AG09309 (cell line): ENCODE measurements at regions not wholly inside any gene's neighbourhood (a gene's known extent, or its start where the extent isn't known, plus 50 kb on each side); places are given as distances from the start of the nearest gene placed in this dataset.

ENCODE experiments used
- DNase-seq: peaks from one replicate; pipeline ENCODE4 v3.0.0-alpha.2; 2010; ENCODE audit warnings: low read depth
- H3K4me3 ChIP-seq: 2 replicates; pipeline ENCODE4 v1.5.1; 2011; ENCODE audit warnings: mild to moderate bottlenecking, low read depth, low read length, moderate library complexity; ENCODE audit not compliant: control insufficient read depth
- TF ChIP-seq, protein P1 (sequence below): IDR thresholded peaks from 2 replicates; pipeline ENCODE4 v1.5.1; 2011; ENCODE audit warnings: mild to moderate bottlenecking, low read depth, low read length, inconsistent platforms; ENCODE audit not compliant: insufficient read depth, control insufficient read depth; ENCODE audit errors: missing control alignments

DNA sequence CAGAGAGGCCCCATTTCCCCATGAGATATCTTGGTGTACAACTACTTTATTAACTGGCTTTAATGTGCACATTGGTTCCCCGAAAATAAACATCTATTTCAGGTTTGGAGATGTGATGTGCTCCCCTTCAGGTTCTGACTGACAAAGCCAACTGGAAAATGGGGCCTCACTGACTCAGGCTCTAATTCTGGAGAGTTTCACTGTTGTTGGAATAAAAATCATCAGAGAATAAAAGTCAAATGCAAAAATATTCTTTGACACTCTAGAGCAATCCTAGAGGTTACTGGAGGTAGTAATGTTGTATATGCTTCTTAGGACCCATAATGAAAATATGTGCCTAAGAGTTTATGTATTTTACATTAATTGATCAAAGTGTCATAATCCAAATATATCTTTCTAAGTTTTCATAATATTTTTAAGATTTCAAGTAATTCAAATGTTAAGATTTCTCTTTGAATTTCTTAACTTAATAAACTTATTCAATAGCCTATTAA, 189.9 kb upstream of the COL3A1 start:
- TF ChIP-seq, protein P1, sequence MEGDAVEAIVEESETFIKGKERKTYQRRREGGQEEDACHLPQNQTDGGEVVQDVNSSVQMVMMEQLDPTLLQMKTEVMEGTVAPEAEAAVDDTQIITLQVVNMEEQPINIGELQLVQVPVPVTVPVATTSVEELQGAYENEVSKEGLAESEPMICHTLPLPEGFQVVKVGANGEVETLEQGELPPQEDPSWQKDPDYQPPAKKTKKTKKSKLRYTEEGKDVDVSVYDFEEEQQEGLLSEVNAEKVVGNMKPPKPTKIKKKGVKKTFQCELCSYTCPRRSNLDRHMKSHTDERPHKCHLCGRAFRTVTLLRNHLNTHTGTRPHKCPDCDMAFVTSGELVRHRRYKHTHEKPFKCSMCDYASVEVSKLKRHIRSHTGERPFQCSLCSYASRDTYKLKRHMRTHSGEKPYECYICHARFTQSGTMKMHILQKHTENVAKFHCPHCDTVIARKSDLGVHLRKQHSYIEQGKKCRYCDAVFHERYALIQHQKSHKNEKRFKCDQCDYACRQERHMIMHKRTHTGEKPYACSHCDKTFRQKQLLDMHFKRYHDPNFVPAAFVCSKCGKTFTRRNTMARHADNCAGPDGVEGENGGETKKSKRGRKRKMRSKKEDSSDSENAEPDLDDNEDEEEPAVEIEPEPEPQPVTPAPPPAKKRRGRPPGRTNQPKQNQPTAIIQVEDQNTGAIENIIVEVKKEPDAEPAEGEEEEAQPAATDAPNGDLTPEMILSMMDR: no peak
- no peak overlapping the region for H3K4me3 ChIP-seq
- DNase-seq: no peak

DNA sequence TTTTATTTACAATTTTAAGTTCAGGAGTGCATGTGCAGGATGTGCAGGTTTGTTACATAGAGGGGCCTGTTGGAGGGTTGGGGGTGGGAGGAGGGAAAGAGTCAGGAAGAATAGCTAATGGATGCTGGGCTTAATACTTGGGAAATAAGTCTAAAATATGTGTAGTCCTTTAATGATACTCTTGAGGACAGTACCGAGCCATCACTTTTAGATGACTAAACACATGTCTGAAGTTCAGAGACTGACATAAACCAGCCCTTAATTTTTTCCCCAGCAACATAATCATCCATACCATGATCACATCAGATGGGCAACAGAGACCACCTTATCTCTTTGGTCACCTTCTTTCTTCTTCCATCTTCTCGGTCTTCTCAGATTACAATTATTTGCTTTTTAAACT, 189.1 kb upstream of the COL3A1 start:
- H3K4me3 ChIP-seq: no peak overlapping the region
- TF ChIP-seq, protein P1: no peak
- no peak for DNase-seq

DNA sequence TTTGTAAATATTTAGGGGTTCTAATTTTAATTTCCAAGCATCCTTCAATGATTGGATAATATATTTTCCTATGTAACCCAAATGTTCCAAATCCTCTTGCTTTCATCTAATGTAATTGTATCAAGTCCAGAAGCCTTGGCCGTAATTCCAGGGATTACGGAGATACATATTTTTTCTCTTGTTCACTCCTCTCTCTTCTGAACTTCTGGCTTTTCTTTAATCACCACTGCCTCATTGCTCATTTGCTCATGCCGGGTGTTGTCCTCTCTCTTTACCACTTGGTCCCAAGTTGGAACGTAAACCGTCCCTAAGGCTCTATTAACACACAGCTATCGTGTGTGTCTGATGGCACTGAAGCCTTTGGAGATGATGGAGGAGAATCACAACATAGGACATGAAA, 188.7 kb upstream of the COL3A1 start:
- no peak overlapping the region for H3K4me3 ChIP-seq
- TF ChIP-seq, protein P1: no peak
- no peak for DNase-seq

DNA sequence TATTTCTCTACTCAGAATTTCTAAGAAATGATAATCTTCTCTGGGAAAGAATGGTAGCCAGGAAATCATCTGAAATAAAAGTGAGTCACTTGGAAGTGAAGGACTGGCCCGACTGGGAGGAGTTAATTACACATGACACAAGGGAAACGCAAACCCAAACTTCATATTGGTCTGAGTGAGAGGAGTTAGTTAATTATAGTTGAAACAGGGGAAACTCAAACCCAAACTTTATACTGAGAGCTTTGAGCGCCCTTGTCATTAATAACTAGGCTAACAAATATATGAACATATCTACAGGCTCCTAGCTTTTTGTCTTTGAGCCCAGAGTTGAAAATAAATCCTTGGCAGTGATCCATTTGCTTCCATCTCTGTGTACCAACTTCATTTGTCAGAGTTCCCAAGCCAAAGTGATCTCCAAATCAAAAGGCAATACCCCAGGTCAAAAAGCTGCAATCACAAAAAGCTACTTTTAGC, 187.8 kb upstream of the COL3A1 start:
- TF ChIP-seq, protein P1: no peak
- DNase-seq: peak; percentile 73
- no peak overlapping the region for H3K4me3 ChIP-seq

DNA sequence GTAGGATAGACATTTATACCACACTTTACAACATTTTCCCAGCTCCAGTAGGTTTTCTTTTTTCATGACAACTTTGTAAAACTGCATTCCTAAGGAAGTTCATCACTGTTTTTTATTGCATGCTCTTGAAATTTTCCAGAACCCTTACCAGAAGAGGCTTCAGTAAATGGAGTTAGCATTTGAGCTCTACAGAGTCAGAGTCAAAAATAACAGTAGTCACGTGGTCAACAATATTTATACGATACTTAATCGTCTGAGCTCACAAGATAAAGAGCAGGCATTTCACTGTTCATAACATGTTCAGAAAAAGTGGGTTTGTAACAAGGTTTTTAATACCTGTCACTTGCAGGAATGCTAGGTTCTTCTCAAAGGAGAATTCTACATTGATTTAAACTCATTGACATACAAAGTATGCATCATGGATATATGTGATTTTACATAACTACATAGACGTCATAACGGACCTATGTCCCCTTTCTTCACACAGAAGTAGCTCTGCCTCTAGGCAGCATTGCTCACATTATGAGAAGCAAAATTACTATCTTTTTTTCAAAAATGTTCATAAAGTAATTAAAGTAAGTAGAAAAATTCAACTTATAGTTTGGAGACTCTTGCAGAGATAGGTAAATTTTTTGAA, 187.0 kb upstream of the COL3A1 start:
- TF ChIP-seq, protein P1: no peak
- peak; percentile 93 for DNase-seq
- H3K4me3 ChIP-seq: no peak overlapping the region

DNA sequence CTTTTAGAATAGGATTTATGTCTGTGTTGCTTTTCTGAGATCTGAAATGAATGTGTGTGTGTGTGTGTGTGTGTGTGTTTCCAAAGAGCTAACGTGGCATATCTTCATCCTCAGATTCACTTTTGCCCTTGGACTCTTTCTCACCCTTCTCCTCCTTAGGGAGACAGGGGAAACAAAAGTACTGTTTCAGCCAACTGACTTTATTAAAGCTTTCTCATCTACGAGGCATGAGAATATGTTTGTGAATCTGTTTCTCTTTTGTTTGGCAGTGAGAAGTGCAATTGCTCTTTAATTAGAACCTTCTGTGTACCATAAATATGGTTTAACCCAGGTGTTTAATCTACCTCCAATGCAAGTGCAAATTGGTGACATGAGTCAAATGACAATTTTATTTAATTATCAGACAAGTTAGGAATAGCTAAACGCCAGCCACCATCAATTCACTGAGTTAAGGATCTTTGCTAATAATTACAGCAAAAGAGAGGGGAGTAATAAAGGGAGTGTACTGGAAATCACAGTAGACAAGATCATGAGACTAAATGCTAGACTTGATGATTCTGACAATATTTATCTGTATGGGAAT, 186.4 kb upstream of the COL3A1 start:
- no peak overlapping the region for H3K4me3 ChIP-seq
- TF ChIP-seq, protein P1: no peak

More for the DNA sequence above, 186.4 kb upstream of the COL3A1 start:
- no peak for DNase-seq
